ENCODE measurements at regions not wholly inside any gene's neighbourhood (a gene's known extent, or its start where the extent isn't known, plus 50 kb on each side); places are given as distances from the start of the nearest gene placed in this dataset.

DNA sequence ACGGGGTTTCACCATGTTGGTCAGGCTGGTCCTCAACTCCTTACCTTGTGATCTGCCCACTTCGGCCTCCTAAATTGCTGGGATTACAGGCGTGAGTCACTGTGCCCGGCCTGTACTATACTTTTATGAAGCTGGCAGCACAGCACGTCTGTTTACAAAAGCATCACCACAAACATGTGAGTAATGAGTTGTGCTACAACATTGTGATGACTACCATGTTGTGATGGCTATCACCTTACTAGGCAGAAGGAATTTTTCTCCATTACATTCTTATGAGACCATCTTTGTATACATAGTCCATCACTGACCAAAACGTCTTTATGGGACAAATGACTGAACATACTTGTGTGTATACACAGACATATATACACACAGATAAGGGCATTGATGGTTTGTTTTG, 1019.0 kb downstream of the CDH18 start:
- DNase-seq (ENCODE audit: low spot score), result no peak

- DNase-seq (ENCODE audit: low spot score), result no peak
Observed at GRCh38 chr5:18970000-18970399, 1018.0 kb downstream of the CDH18 start.

DNA sequence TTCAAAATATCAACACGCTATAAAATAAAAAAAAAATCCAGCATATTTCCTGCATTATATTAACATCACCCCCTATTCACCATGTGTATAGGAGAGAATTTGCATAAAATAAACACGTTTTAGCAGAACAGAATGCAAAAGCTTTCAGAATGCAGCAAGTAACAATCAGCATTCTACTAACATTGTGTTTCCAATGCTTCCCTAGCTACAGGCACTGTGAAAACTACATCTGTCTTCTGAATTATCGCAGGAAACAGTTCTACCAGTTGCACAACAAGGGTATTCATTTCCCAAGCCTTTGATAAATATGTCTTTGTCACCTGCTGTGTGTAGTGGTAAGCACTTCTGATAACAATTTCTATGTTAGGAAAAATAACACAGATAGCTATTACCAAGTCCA, 1015.8 kb downstream of the CDH18 start:
- DNase-seq (ENCODE audit: low spot score), result no peak

DNA sequence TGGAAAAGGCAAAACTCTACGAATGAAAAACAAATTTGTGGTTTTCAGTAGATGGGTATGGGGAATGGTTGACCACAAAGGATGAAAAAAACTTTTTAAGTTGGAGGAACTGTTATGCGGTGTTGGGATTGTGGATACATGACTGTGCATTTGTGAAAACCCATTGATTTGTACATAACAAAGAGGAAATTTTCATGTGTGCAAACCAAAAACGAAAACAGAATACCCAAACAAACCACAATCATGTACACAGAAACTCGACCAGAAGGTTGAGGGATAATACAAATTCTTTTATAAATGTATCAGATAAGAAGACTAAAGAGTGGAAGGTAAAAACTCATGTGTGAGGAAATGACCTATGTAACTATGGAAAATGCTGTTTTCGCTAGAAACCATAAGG, 1012.4 kb downstream of the CDH18 start:
- DNase-seq (ENCODE audit: low spot score), result no peak

GRCh38 chr5:18977880-18978279, 1010.1 kb downstream of the CDH18 start:
- DNase-seq (ENCODE audit: low spot score), result no peak

DNA sequence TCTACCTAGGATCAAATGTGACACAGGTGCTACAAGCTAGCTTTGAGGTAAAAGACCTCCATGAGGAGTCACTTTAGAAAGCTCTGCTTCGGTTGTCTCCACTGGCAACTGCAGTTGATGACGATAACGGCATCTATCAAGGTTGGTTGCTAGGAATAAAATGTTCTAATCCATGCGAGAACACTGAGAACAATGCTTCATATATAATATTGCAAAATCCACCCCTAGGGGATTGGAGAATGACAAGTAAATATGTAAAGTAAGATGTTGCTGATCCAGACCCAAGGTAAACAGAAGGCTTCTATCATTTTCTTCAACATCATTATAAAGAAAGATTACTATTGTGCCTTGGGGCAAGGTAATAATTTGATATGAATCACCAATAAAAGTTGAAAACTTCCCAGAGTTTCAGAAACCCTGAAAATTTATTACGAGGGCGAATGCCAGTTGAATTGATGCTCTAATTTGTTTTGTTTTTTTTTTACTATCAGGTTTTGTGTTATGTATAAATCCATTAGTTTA, 1003.4 kb downstream of the CDH18 start:
- DNase-seq (ENCODE audit: low spot score), result no peak

- DNase-seq (ENCODE audit: low spot score), result no peak
Observed at GRCh38 chr5:18985171-18985758, 1002.7 kb downstream of the CDH18 start.

- DNase-seq (ENCODE audit: low spot score), result no peak
Observed at GRCh38 chr5:18987101-18987500, 1000.9 kb downstream of the CDH18 start.

DNA sequence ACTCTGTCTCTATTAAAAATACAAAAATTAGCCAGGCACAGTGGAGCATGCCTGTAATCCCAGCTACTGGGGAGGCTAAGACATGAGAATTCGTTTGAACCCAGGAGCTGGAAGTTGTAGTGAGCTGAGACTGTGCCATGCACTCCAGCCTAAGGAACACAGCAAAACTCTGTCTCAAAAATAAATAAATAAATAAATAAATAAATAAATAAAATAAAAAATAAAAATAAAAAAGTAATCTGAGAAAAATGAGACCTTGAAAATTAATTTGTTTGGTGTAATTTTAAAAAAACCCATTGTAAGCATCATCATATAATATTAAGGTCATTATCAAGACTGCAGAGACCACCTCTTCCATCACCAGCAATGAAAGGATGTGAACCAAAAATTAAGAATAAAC, 997.1 kb downstream of the CDH18 start:
- no peak for DNase-seq (ENCODE audit: low spot score)

- no peak for DNase-seq (ENCODE audit: low spot score)
Observed at GRCh38 chr5:18992264-18992663, 995.7 kb downstream of the CDH18 start.

GRCh38 chr5:18999478-18999877, 988.5 kb downstream of the CDH18 start:
- DNase-seq (ENCODE audit: low spot score), result no peak

- no peak for DNase-seq (ENCODE audit: low spot score)
Observed at GRCh38 chr5:19001054-19001453, 986.9 kb downstream of the CDH18 start.

- DNase-seq (ENCODE audit: low spot score), result no peak
Observed at GRCh38 chr5:19001539-19001938, 986.5 kb downstream of the CDH18 start.

- DNase-seq (ENCODE audit: low spot score), result no peak
Observed at GRCh38 chr5:19002111-19002510, 985.9 kb downstream of the CDH18 start.

- DNase-seq (ENCODE audit: low spot score), result no peak
Observed at GRCh38 chr5:19018822-19019221, 969.2 kb downstream of the CDH18 start.

GRCh38 chr5:19031491-19031890, 956.5 kb downstream of the CDH18 start:
- DNase-seq (ENCODE audit: low spot score), result no peak

- no peak for DNase-seq (ENCODE audit: low spot score)
Observed at GRCh38 chr5:19035816-19036215, 952.2 kb downstream of the CDH18 start.

- DNase-seq (ENCODE audit: low spot score), result no peak
Observed at GRCh38 chr5:19042106-19042505, 945.9 kb downstream of the CDH18 start.

DNA sequence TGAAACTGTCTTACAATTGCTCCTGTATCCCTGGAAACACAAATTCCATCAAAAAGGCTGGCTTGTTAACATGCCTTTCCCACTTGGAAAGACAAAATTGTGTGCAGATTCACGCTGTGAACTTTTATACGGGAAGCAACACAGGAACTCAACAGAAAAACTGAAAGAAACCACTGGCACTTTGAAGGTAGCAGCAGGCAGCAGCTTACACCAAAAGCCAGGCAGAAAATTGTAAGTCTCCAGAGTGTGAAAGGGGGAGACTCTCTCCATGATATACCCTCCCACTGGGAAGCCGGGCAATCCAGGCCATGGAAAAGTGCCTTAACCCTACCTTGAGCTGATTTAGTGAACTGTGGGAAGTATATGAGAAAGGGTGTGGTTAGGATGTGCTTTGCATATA, 943.7 kb downstream of the CDH18 start:
- no peak for DNase-seq (ENCODE audit: low spot score)

- DNase-seq (ENCODE audit: low spot score), result no peak
Observed at GRCh38 chr5:19044931-19045695, 942.9 kb downstream of the CDH18 start.

GRCh38 chr5:19047277-19047676, 940.7 kb downstream of the CDH18 start:
- DNase-seq (ENCODE audit: low spot score), result no peak

DNA sequence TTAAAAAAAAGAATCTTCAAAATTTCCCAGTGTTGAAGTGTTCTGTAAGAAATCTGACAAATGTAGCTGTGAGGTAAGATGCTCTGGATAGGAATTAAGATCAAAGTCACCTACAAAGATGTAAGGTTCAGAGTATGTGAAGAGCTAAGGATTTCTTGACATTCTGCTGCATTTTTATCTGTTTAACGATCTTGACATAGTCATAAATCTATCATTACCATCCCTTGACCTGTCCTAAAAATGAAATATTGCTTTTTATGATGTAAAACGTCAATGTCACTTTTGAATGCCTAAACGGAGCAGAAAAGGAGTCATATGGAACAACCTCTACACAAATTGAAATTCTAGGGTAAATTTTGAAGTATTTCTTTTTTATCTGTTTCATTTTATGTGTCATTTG, 939.3 kb downstream of the CDH18 start:
- DNase-seq (ENCODE audit: low spot score), result no peak

- no peak for DNase-seq (ENCODE audit: low spot score)
Observed at GRCh38 chr5:19058216-19058615, 929.8 kb downstream of the CDH18 start.

- DNase-seq (ENCODE audit: low spot score), result no peak
Observed at GRCh38 chr5:19064094-19064493, 923.9 kb downstream of the CDH18 start.

Data from CD4-positive, alpha-beta T cell treated with Interleukin-6 at 100 ng/mL for 8 hours (primary cell).